IMR-90 (cell line): ENCODE measurements at regions not wholly inside any gene's neighbourhood (a gene's known extent, or its start where the extent isn't known, plus 50 kb on each side); places are given as distances from the start of the nearest gene placed in this dataset.

Source experiments
- ATAC-seq: fragments of 200-7000 bp; cut with Tn5 transposase; 2 replicates; pipeline ENCODE4 v1.9.1; 2020; ENCODE audit warnings: low read depth, mild to moderate bottlenecking, moderate library complexity
- BruUV-seq: library from RNA; stranded (reverse); fragments of 400-500 nt; replicated peaks from 2 replicates; lab custom pipeline; 2021; lab: Mats Ljungman, UMichigan
- CTCF ChIA-PET: fragments of 300-600 bp; formaldehyde crosslinking; extraction: SDS; loops from one replicate; lab custom pipeline; 2021; ENCODE audit warnings: antibody characterized with exemption; lab: Yijun Ruan, JAX
- POLR2A ChIA-PET: fragments of 300-600 bp; sonication (Branson Sonifier 250); formaldehyde crosslinking; loops from one replicate; lab custom pipeline; 2022; ENCODE audit warnings: antibody characterized with exemption; ENCODE audit not compliant: unreplicated experiment; lab: Charles Lee
- DNase-seq: peaks from one replicate; pipeline ENCODE4 v3.0.0; 2013
- H2AFZ ChIP-seq: replicated peaks from 2 replicates; pipeline ENCODE3; 2013; ENCODE audit warnings: low read length, mild to moderate bottlenecking; ENCODE audit not compliant: poor library complexity
- H2AK5ac ChIP-seq: 2 replicates; pipeline ENCODE4 v1.6.1; 2013; ENCODE audit warnings: low read depth, low read length, inconsistent platforms
- H2AK9ac ChIP-seq: replicated peaks from 2 replicates; pipeline ENCODE3; 2013; ENCODE audit warnings: mild to moderate bottlenecking, low read depth, low read length, moderate library complexity; ENCODE audit not compliant: poor library complexity
- H2BK120ac ChIP-seq: 2 replicates; pipeline ENCODE4 v1.6.1; 2013; ENCODE audit warnings: low read depth, low read length, inconsistent platforms
- H2BK15ac ChIP-seq: 3 replicates; pipeline ENCODE4 v1.6.1; 2013; ENCODE audit warnings: low read depth, low read length, inconsistent platforms
- H2BK20ac ChIP-seq: 2 replicates; pipeline ENCODE4 v1.6.1; 2013; ENCODE audit warnings: low read depth, mild to moderate bottlenecking, inconsistent platforms, low read length, moderate library complexity
- H2BK5ac ChIP-seq: 2 replicates; pipeline ENCODE4 v1.6.1; 2013; ENCODE audit warnings: mild to moderate bottlenecking, low read depth, low read length, inconsistent platforms; ENCODE audit not compliant: poor library complexity, severe bottlenecking
- H3K14ac ChIP-seq: replicated peaks from 2 replicates; pipeline ENCODE4 v1.6.1; 2013; ENCODE audit warnings: low read depth, low read length, inconsistent platforms
- H3K18ac ChIP-seq: 2 replicates; pipeline ENCODE4 v1.6.1; 2013; ENCODE audit warnings: low read depth, low read length, control low read depth
- H3K23ac ChIP-seq: 2 replicates; pipeline ENCODE4 v1.6.1; 2013; ENCODE audit warnings: low read depth, low read length, inconsistent platforms
- H3K27ac ChIP-seq: 2 replicates; pipeline ENCODE4 v1.5.1; 2013; ENCODE audit warnings: mild to moderate bottlenecking, control low read depth, low read length; ENCODE audit not compliant: insufficient read depth
- H3K27me3 ChIP-seq: 2 replicates; pipeline ENCODE4 v1.6.1; 2013; ENCODE audit warnings: low read length; ENCODE audit not compliant: control insufficient read depth, insufficient read depth
- H3K36me3 ChIP-seq: 2 replicates; pipeline ENCODE4 v1.6.1; 2013; ENCODE audit warnings: low read length, mixed read lengths; ENCODE audit not compliant: control insufficient read depth, insufficient read depth
- H3K4ac ChIP-seq: 2 replicates; pipeline ENCODE4 v1.6.1; 2013; ENCODE audit warnings: low read depth, low read length, inconsistent platforms
- H3K4me1 ChIP-seq: 2 replicates; pipeline ENCODE4 v1.6.1; 2013; ENCODE audit warnings: low read length, mixed read lengths; ENCODE audit not compliant: control insufficient read depth, insufficient read depth
- H3K4me2 ChIP-seq: 2 replicates; pipeline ENCODE4 v1.6.1; 2013; ENCODE audit warnings: low read depth, mild to moderate bottlenecking, control low read depth, low read length, moderate library complexity
- H3K4me3 ChIP-seq: 2 replicates; pipeline ENCODE4 v1.5.1; 2013; ENCODE audit warnings: low read depth, mild to moderate bottlenecking, control low read depth, low read length, moderate library complexity; ENCODE audit not compliant: insufficient read depth
- H3K56ac ChIP-seq: 2 replicates; pipeline ENCODE4 v1.6.1; 2013; ENCODE audit warnings: low read length, inconsistent platforms; ENCODE audit not compliant: insufficient read depth; ENCODE audit errors: extremely low read depth
- H3K79me1 ChIP-seq, 2 experiments: 2 replicates each; pipeline ENCODE4 v1.6.1; 2013; ENCODE audit warnings: low read length in 2 of 2, inconsistent platforms in 1 of 2, low read depth in 1 of 2
- H3K9ac ChIP-seq: 2 replicates; pipeline ENCODE4 v1.6.1; 2013; ENCODE audit warnings: low read depth, low read length, control low read depth
- H3K9me1 ChIP-seq: 2 replicates; pipeline ENCODE4 v1.6.1; 2013; ENCODE audit warnings: low read length, inconsistent platforms; ENCODE audit not compliant: insufficient read depth
- H3K9me3 ChIP-seq: 2 replicates; pipeline ENCODE4 v1.6.1; 2013; ENCODE audit warnings: low read length; ENCODE audit not compliant: control insufficient read depth, insufficient read depth
- H4K20me1 ChIP-seq: 2 replicates; pipeline ENCODE4 v1.6.1; 2013; ENCODE audit warnings: low read length, inconsistent platforms; ENCODE audit not compliant: insufficient read depth
- H4K5ac ChIP-seq: 2 replicates; pipeline ENCODE4 v1.6.1; 2013; ENCODE audit warnings: mild to moderate bottlenecking, low read depth, low read length, control low read depth
- H4K8ac ChIP-seq, 2 experiments: 2 replicates each; pipeline ENCODE4 v1.6.1; 2013; ENCODE audit warnings: low read depth in 2 of 2, low read length in 2 of 2, control low read depth in 1 of 2, inconsistent platforms in 1 of 2
- H4K91ac ChIP-seq: 2 replicates; pipeline ENCODE4 v1.6.1; 2013; ENCODE audit warnings: low read depth, low read length, inconsistent platforms; ENCODE audit not compliant: insufficient read depth
- CHD1 ChIP-seq: IDR thresholded peaks from 2 replicates; pipeline ENCODE4 v1.6.1; 2012; ENCODE audit warnings: low read depth, low read length, improper control_type of control experiment
- FOS ChIP-seq: fragments of 150-350 bp; IDR thresholded peaks from 2 replicates; pipeline ENCODE4 v1.6.1; 2016; ENCODE audit warnings: low read depth, low read length
- MAFK ChIP-seq: IDR thresholded peaks from 2 replicates; pipeline ENCODE4 v1.6.1; 2012; ENCODE audit warnings: low read depth, low read length, improper control_type of control experiment
- NFE2L2 ChIP-seq: fragments of 150-350 bp; IDR thresholded peaks from 2 replicates; pipeline ENCODE4 v1.6.1; 2016; ENCODE audit warnings: low read depth, mild to moderate bottlenecking, low read length
- RCOR1 ChIP-seq: IDR thresholded peaks from 2 replicates; pipeline ENCODE4 v1.6.1; 2012; ENCODE audit warnings: mild to moderate bottlenecking, low read length, improper control_type of control experiment; ENCODE audit not compliant: insufficient replicate concordance
- RFX5 ChIP-seq: IDR thresholded peaks from 2 replicates; pipeline ENCODE4 v1.8.0; 2012; ENCODE audit warnings: low read depth, mild to moderate bottlenecking, low read length, moderate library complexity
- SMC3 ChIP-seq: fragments of 150-350 bp; IDR thresholded peaks from 2 replicates; pipeline ENCODE4 v1.6.1; 2016; ENCODE audit warnings: low read depth, mild to moderate bottlenecking, antibody characterized with exemption, low read length, moderate library complexity
- WGBS, 2 experiments: methylation state at CpG; one replicate each; pipeline versions ENCODE4 v1.1.5 to v1.1.7; 2013; ENCODE audit warnings: missing lambda C conversion rate in 2 of 2; ENCODE audit not compliant: insufficient read length in 1 of 2; ENCODE audit errors: extremely low coverage in 2 of 2; 5-methylcytosine and 5-hydroxymethylcytosine counted together
- dilution Hi-C: fragments of 300-500 bp; cut with HindIII; formaldehyde crosslinking; loops from one replicate; pipeline ENCODE4 v1.14.3; 2018; ENCODE audit warnings: low sequenced_read_pairs; ENCODE audit not compliant: unreplicated experiment
- in situ Hi-C: fragments of 300-500 bp; cut with MboI; formaldehyde crosslinking; loops from 3 replicates; pipeline ENCODE4 v1.14.3; 2019; ENCODE audit warnings: low sequenced_read_pairs, inconsistent platforms, mixed read lengths
- intact Hi-C: fragments of 100-400 bp; cut with micrococcal nuclease; formaldehyde crosslinking; loops from 2 replicates; pipeline ENCODE4 v1.10.0; 2022
- TF ChIP-seq, protein P1 (sequence below): fragments of 150-350 bp; IDR thresholded peaks from 2 replicates; pipeline ENCODE4 v1.6.1; 2017; ENCODE audit warnings: mild to moderate bottlenecking, antibody characterized with exemption, low read length, low read depth
- TF ChIP-seq, protein P2 (sequence below): fragments of 150-350 bp; IDR thresholded peaks from 2 replicates; pipeline ENCODE4 v1.6.1; 2016; ENCODE audit warnings: low read depth, mild to moderate bottlenecking, low read length, moderate library complexity, borderline replicate concordance

DNA sequence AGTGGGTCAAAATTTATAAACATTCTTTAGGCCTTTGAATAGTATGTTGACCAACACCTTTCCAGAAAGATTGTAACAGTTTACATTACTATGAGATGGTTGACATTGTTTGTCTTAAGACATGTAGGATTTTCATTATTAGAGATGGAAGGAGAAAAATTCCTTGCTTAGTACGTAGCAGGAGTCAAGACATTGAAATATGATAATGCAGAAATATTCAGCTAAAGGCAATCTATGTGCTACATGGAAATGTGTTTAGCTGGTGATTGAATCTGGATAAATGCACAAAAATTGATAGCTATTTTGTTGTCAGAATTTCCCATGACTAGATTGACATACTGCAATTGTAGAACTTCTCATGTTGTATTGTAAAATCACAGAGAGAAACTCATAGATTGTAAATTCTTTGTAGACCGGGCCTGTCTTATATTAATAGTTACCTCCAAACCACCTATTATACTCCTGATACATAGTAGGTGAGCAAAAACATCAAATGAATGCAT is 370.4 kb upstream of the CBLB start:
- Histone ChIP-seq H3K4me1 (peaks cover 2% of the 10 kb centered on the region), H3K4me3 (no peak overlapping the region), H3K4ac (no peak overlapping the region), H3K9ac (no peak overlapping the region), H3K79me1 (no peaks in the 10 kb centered on the region), H3K9me1 (no peaks in the 10 kb centered on the region; the same call in 1 of the 2 replicates), H3K36me3 (no peaks in the 10 kb centered on the region), H4K20me1 (no peaks in the 10 kb centered on the region), H4K5ac (no peak overlapping the region), H4K91ac (no peak overlapping the region), H2AK5ac (no peak overlapping the region), H2AK9ac (no peak overlapping the region), H2BK15ac (no peak overlapping the region), H3K14ac (no peak overlapping the region), H3K18ac (no peak overlapping the region), H3K23ac (no peak overlapping the region), H2AFZ (no peak overlapping the region), H2BK120ac (no peak overlapping the region), H3K27me3 (no peaks in the 10 kb centered on the region), H2BK20ac (no peak overlapping the region), H4K8ac (no peak overlapping the region), H3K27ac (no peak overlapping the region), H3K9me3 (0 out of 2 replicates have a peak, but pooled peaks cover 2% of the 10 kb centered on the region), H3K56ac (no peak overlapping the region), H3K4me2 (no peak overlapping the region), H2BK5ac (no peak overlapping the region)
- in situ Hi-C loops (no loop called here), dilution Hi-C loops (no loop called here), intact Hi-C loops (loop anchor here (10.0 kb wide), 1 partner anchor 366 kb away; no protein-coding TSS in a partner anchor)
- no TSS peak for BruUV-seq
- POLR2A ChIA-PET = no interaction called here
- TF ChIP-seq RCOR1 (no peak), CHD1 (no peak), FOS (no peak), NFE2L2 (no peak), SMC3 (no peak), MAFK (no peak), RFX5 (no peak)
- TF ChIP-seq, protein P1, sequence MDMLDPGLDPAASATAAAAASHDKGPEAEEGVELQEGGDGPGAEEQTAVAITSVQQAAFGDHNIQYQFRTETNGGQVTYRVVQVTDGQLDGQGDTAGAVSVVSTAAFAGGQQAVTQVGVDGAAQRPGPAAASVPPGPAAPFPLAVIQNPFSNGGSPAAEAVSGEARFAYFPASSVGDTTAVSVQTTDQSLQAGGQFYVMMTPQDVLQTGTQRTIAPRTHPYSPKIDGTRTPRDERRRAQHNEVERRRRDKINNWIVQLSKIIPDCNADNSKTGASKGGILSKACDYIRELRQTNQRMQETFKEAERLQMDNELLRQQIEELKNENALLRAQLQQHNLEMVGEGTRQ = no peak
- TF ChIP-seq, protein P2, sequence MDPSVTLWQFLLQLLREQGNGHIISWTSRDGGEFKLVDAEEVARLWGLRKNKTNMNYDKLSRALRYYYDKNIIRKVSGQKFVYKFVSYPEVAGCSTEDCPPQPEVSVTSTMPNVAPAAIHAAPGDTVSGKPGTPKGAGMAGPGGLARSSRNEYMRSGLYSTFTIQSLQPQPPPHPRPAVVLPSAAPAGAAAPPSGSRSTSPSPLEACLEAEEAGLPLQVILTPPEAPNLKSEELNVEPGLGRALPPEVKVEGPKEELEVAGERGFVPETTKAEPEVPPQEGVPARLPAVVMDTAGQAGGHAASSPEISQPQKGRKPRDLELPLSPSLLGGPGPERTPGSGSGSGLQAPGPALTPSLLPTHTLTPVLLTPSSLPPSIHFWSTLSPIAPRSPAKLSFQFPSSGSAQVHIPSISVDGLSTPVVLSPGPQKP = no peak
- WGBS, 2 experiments = no CpG with 5 or more reads among the region's 2 CpGs
- CTCF ChIA-PET = no interaction called here
- no peak for ATAC-seq
- peak; percentile 16 for DNase-seq
